Vagina (tissue), 2 donors: ENCODE measurements at regions not wholly inside any gene's neighbourhood (a gene's known extent, or its start where the extent isn't known, plus 50 kb on each side); places are given as distances from the start of the nearest gene placed in this dataset.

Experiments used
- CTCF ChIP-seq, 3 experiments: fragments of 450-650 bp in 2 of 3; fragments of 200-600 bp in 1 of 3; sonication (generic) in 1 of 3; IDR thresholded peaks; one replicate each; pipeline ENCODE4 v1.5.1; 2017 to 2019; ENCODE audit warnings: antibody characterized with exemption in 3 of 3, mild to moderate bottlenecking in 2 of 3, moderate library complexity in 2 of 3
- POLR2A ChIP-seq, 2 donors: fragments of 450-650 bp; IDR thresholded peaks; one replicate each; pipeline ENCODE4 v1.6.1; 2017; ENCODE audit warnings: antibody characterized with exemption in 2 of 2, mild to moderate bottlenecking in 2 of 2, moderate library complexity in 2 of 2
- POLR2AphosphoS5 ChIP-seq, 2 donors: sonication (generic); formaldehyde crosslinking; IDR thresholded peaks; one replicate each; pipeline ENCODE4 v1.9.0; 2017; ENCODE audit warnings: antibody characterized with exemption in 2 of 2, mild to moderate bottlenecking in 2 of 2, low read depth in 1 of 2; ENCODE audit not compliant: insufficient read depth in 1 of 2

- TF ChIP-seq CTCF (IDR thresholded peaks at IDR 0.05) (no peak), POLR2AphosphoS5 (IDR thresholded peaks at IDR 0.05; ENCODE audit: insufficient read depth in 1 of 2, low read depth in 1 of 2) (no peak), POLR2A (IDR thresholded peaks at IDR 0.05) (no peak)
These were observed 290.5 kb downstream of the NOL4 start for GRCh38 chr18:33934258-33934657.
